ENCODE measurements at regions not wholly inside any gene's neighbourhood (a gene's known extent, or its start where the extent isn't known, plus 50 kb on each side); places are given as distances from the start of the nearest gene placed in this dataset.

GRCh38 chr21:25002676-25003075 is 604.6 kb downstream of the MRPL39 start:
- no peak overlapping the region for H3K4me2 ChIP-seq
- no peaks in the 10 kb centered on the region for H3K9me3 ChIP-seq
- DNase-seq (ENCODE audit: low read depth in 1 of 2, low spot score in 1 of 2) (no peak), FAIRE-seq (no peak), ATAC-seq (no peak)
- H3K4me3 ChIP-seq = no peak overlapping the region
- ChIA-PET POLR2A (no interaction called here), CTCF (no interaction called here)
- no peaks in the 10 kb centered on the region for H3K4me1 ChIP-seq
- no peak for TF ChIP-seq POLR2AphosphoS2 (conservative IDR thresholded peaks at IDR 0.05; ENCODE audit: low read length)
- TF ChIP-seq CHD2 (IDR thresholded peaks at IDR 0.05; ENCODE audit: low read length, partially characterized antibody) = no peak
- no peak for TF ChIP-seq GATA3 (IDR thresholded peaks at IDR 0.05; ENCODE audit: borderline replicate concordance)
- no peak for TF ChIP-seq JUN (IDR thresholded peaks at IDR 0.05)
- no peak for TF ChIP-seq FOSL2 (IDR thresholded peaks at IDR 0.05)
- TF ChIP-seq FOSL2 (CRISPR knock-in tag; IDR thresholded peaks at IDR 0.05) = no peak
- TF ChIP-seq MAX (IDR thresholded peaks at IDR 0.05) = no peak
- no peak for TF ChIP-seq TP53 (CRISPR knock-in tag; IDR thresholded peaks at IDR 0.05)
- no peak for TF ChIP-seq ZNF302 (CRISPR knock-in tag; IDR thresholded peaks at IDR 0.05)
- no peak for TF ChIP-seq RCOR1 (IDR thresholded peaks at IDR 0.05; ENCODE audit: low read depth, low read length)
- TF ChIP-seq ZFP36 (IDR thresholded peaks at IDR 0.05; ENCODE audit: borderline replicate concordance, partially characterized antibody) = no peak
- H3K27ac ChIP-seq = no peak overlapping the region
- 10% methylated on average over 2 of the region's 2 CpGs for WGBS (ENCODE audit: missing lambda C conversion rate)

- no peak overlapping the region for H3K4me3 ChIP-seq
- DNase-seq (ENCODE audit: low read depth in 1 of 2, low spot score in 1 of 2) = no peak
- no peak for ATAC-seq
- H3K27ac ChIP-seq = no peak overlapping the region
- no peaks in the 10 kb centered on the region for H3K4me1 ChIP-seq
- CTCF ChIA-PET = no interaction called here
- POLR2A ChIA-PET = no interaction called here
- no peak overlapping the region for H3K4me2 ChIP-seq
- TF ChIP-seq MAX (IDR thresholded peaks at IDR 0.05) (no peak), USF2 (IDR thresholded peaks at IDR 0.05) (no peak), ESRRA (IDR thresholded peaks at IDR 0.05; ENCODE audit: borderline replicate concordance, low read length) (no peak), BHLHE40 (IDR thresholded peaks at IDR 0.05; ENCODE audit: low read depth, low read length) (no peak), GATA3 (IDR thresholded peaks at IDR 0.05; ENCODE audit: borderline replicate concordance) (no peak), ZSCAN20 (CRISPR knock-in tag; IDR thresholded peaks at IDR 0.05) (no peak), CBX8 (IDR thresholded peaks at IDR 0.05) (no peak), SMC3 (IDR thresholded peaks at IDR 0.05) (no peak), PBX3 (IDR thresholded peaks at IDR 0.05) (no peak), FOXS1 (CRISPR knock-in tag; IDR thresholded peaks at IDR 0.05) (no peak), PHF8 (IDR thresholded peaks at IDR 0.05; ENCODE audit: borderline replicate concordance, low read depth) (no peak), JUNB (IDR thresholded peaks at IDR 0.05) (no peak), HMGXB4 (CRISPR knock-in tag; IDR thresholded peaks at IDR 0.05; ENCODE audit: borderline replicate concordance) (no peak), NR3C1 (IDR thresholded peaks at IDR 0.05) (no peak), CBX2 (IDR thresholded peaks at IDR 0.05; ENCODE audit: borderline replicate concordance, low read depth) (no peak), HOXB13 (CRISPR knock-in tag; IDR thresholded peaks at IDR 0.05; ENCODE audit: low read depth) (no peak), EHMT2 (IDR thresholded peaks at IDR 0.05; ENCODE audit: low read depth) (no peak), RFX5 (IDR thresholded peaks at IDR 0.05) (no peak)
- no peaks in the 10 kb centered on the region for H3K9me3 ChIP-seq
- 3% methylated on average over 3 of the region's 3 CpGs for WGBS (ENCODE audit: missing lambda C conversion rate)
- FAIRE-seq = no peak
Measured at GRCh38 chr21:24995216-24995615, 612.1 kb downstream of the MRPL39 start.

All from A549 (cell line).